CD8-positive, alpha-beta memory T cell (primary cell): ENCODE measurements at regions not wholly inside any gene's neighbourhood (a gene's known extent, or its start where the extent isn't known, plus 50 kb on each side); places are given as distances from the start of the nearest gene placed in this dataset.

Experiments used
- CTCF ChIA-PET: fragments of 350-600 bp; sonication (Branson Sonifier 250); formaldehyde crosslinking; loops from one replicate; lab custom pipeline; 2021; ENCODE audit warnings: antibody characterized with exemption; lab: Charles Lee
- POLR2A ChIA-PET: fragments of 350-600 bp; sonication (Branson Sonifier 250); formaldehyde crosslinking; loops from one replicate; lab custom pipeline; 2021; ENCODE audit warnings: antibody characterized with exemption; lab: Charles Lee
- DNase-seq, 5 donors: peaks; one replicate each; pipeline versions ENCODE4 v3.0.0 to v3.0.0-alpha.2; 2020 to 2022; ENCODE audit warnings: mixed read lengths in 1 of 5
- H3K27ac ChIP-seq: one replicate; pipeline ENCODE4 v1.7.0; 2013; ENCODE audit warnings: low read depth, mild to moderate bottlenecking, low read length, moderate library complexity
- H3K27me3 ChIP-seq: 2 replicates; pipeline ENCODE4 v1.7.0; 2013; ENCODE audit warnings: low read length, mild to moderate bottlenecking; ENCODE audit not compliant: insufficient read depth, poor library complexity, severe bottlenecking
- H3K36me3 ChIP-seq: 2 replicates; pipeline ENCODE4 v1.7.0; 2013; ENCODE audit warnings: mild to moderate bottlenecking, low read length, moderate library complexity; ENCODE audit not compliant: insufficient read depth
- H3K4me1 ChIP-seq: 2 replicates; pipeline ENCODE4 v1.7.0; 2013; ENCODE audit warnings: mild to moderate bottlenecking, low read length, moderate library complexity; ENCODE audit not compliant: insufficient read depth
- H3K4me3 ChIP-seq: 2 replicates; pipeline ENCODE4 v1.7.0; 2013; ENCODE audit warnings: mild to moderate bottlenecking, low read length
- H3K9me3 ChIP-seq: 2 replicates; pipeline ENCODE4 v1.7.0; 2013; ENCODE audit warnings: mild to moderate bottlenecking, low read length
- H3K27ac Mint-ChIP-seq, 8 donors: one replicate each; pipeline ENCODE4 v1.8.0; 2020 to 2021; ENCODE audit warnings: mixed read lengths in 8 of 8, mild to moderate bottlenecking in 6 of 8, inconsistent platforms in 3 of 8, moderate library complexity in 3 of 8
- H3K27me3 Mint-ChIP-seq, 2 donors: one replicate each; pipeline ENCODE4 v1.8.0; 2020 to 2021; ENCODE audit warnings: mixed read lengths in 2 of 2, mild to moderate bottlenecking in 1 of 2, moderate library complexity in 1 of 2
- H3K36me3 Mint-ChIP-seq, 3 donors: one replicate each; pipeline ENCODE4 v1.8.0; 2020 to 2021; ENCODE audit warnings: mixed read lengths in 3 of 3, inconsistent platforms in 1 of 3, mild to moderate bottlenecking in 1 of 3
- H3K4me1 Mint-ChIP-seq, 3 donors: one replicate each; pipeline ENCODE4 v1.8.0; 2020 to 2021; ENCODE audit warnings: mixed read lengths in 3 of 3, inconsistent platforms in 1 of 3, mild to moderate bottlenecking in 1 of 3
- H3K4me3 Mint-ChIP-seq, 7 donors: one replicate each; pipeline ENCODE4 v1.8.0; 2020 to 2021; ENCODE audit warnings: mixed read lengths in 7 of 7, mild to moderate bottlenecking in 6 of 7, moderate library complexity in 4 of 7, inconsistent platforms in 2 of 7
- H3K9me3 Mint-ChIP-seq, 5 donors: one replicate each; pipeline ENCODE4 v1.8.0; 2020 to 2022; ENCODE audit warnings: mixed read lengths in 5 of 5, mild to moderate bottlenecking in 3 of 5, moderate library complexity in 2 of 5, inconsistent platforms in 1 of 5

DNA sequence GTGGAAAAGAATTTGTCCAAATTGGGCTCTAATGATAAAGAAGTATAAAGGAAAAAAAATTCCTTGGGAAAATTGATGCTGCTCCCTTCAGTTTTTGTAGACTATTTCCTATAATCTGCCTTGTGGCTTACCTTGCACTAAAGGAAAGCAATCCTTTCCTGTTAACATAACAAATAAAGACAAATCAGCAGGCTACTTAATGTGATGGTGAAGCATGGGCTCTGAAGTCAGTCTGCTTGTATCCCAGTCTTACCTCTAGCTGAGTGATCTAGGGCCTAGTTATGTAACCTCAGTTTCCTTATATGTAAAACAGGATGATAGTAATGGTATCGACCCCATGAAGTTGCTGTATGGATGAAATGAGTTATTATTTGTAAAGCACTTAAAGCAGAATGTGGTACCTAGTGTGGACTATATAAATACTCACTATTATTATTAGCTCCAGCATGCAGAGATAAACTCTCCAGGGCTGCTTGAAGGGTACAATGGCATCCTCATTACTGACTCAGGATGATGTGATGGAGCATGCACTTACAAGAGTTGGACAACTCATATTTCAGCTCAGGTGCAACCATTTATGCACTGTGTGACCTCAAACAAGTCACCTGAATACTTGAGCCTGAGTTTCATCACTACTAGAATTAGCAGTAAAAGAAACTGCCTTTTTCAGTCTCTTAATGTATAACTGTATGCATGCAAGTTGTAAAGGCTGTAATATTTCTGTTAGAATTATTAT is 156.1 kb downstream of the DKK1 start:
- H3K4me3 Mint-ChIP-seq: no peak overlapping the region
- Histone ChIP-seq H3K36me3 (no peaks in the 10 kb centered on the region), H3K27me3 (no peaks in the 10 kb centered on the region), H3K9me3 (no peaks in the 10 kb centered on the region), H3K4me3 (no peak overlapping the region), H3K4me1 (no peaks in the 10 kb centered on the region), H3K27ac (no peak overlapping the region)
- no peaks in the 10 kb centered on the region for H3K36me3 Mint-ChIP-seq
- peaks cover 4 to 13% (median 7%) of the 10 kb centered on the region in 5 donors for H3K9me3 Mint-ChIP-seq
- H3K4me1 Mint-ChIP-seq: no peaks in the 10 kb centered on the region
- CTCF ChIA-PET: no interaction called here
- no peak for DNase-seq
- H3K27me3 Mint-ChIP-seq: peaks cover 0 to 2% of the 10 kb centered on the region in 2 donors
- H3K27ac Mint-ChIP-seq: no peak overlapping the region
- POLR2A ChIA-PET: no interaction called here

DNA sequence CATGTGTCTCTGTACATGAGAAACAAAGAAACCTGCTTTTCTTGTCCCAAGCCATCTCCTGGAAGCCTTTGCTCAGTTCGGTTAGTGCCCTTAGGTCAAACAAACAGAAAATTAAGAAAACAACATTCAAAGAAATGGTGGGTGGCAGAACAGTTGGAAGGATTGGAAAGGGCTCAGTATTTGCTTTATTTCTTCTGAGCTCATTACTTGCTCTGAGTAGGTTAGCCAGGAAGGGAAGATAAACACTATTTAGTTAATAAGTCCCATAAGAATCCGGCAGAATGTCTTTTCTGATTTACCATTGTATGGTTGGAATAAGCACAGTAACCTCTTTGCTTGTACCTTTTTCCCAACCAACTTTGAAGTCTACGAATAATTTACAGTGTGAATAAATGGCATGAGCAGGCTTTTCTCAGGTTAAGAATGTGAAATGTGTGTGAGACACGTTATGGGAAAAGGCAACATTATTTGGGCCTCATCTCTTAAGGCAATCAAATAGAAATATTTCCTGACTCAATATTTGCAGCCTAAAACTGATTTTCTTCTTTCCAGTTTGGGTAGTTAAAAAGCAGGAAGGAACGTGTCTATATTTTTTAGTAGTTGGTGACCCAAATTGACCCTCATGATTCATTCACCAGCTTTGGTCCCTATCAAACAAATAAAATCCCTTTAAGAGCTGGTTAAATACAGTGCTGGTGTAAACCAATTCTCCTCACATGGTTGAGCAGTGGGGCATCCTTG is 158.5 kb downstream of the DKK1 start:
- DNase-seq: no peak
- POLR2A ChIA-PET: no interaction called here
- CTCF ChIA-PET: no interaction called here
- Histone ChIP-seq H3K27me3 (no peaks in the 10 kb centered on the region), H3K4me1 (no peaks in the 10 kb centered on the region), H3K4me3 (no peak overlapping the region), H3K27ac (no peak overlapping the region), H3K9me3 (no peaks in the 10 kb centered on the region), H3K36me3 (no peaks in the 10 kb centered on the region)
- Mint-ChIP-seq H3K27ac (no peak overlapping the region), H3K4me1 (no peaks in the 10 kb centered on the region), H3K27me3 (peaks cover 0 to 2% of the 10 kb centered on the region in 2 donors), H3K4me3 (no peak overlapping the region), H3K36me3 (no peaks in the 10 kb centered on the region), H3K9me3 (peaks cover 4 to 13% (median 10%) of the 10 kb centered on the region in 5 donors)

DNA sequence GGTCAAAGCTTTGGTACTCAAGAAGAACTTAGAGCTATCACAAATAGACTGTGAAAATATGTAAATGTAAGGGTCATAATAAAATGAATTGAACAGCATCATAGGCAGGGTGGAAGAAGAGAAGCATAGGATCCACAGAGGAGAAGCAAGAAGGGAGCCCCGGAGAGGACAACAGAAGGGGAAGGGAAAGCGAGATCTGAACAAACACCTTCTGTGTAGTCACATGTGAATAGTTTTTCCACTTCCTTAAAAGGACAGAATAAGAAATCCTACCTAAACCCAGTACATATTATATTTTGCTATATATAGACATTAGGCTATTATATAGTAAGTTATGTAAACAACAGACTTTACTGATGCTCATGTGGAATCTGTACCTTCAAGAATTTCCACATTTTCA is 160.2 kb downstream of the DKK1 start:
- no peaks in the 10 kb centered on the region for H3K4me1 ChIP-seq
- H3K9me3 ChIP-seq: no peaks in the 10 kb centered on the region
- Mint-ChIP-seq H3K9me3 (peaks cover 4 to 10% (median 8%) of the 10 kb centered on the region in 5 donors), H3K27me3 (peaks cover 0 to 2% of the 10 kb centered on the region in 2 donors), H3K4me1 (no peaks in the 10 kb centered on the region), H3K36me3 (no peaks in the 10 kb centered on the region), H3K27ac (no peak overlapping the region), H3K4me3 (no peak overlapping the region)
- no peak overlapping the region for H3K4me3 ChIP-seq
- no peaks in the 10 kb centered on the region for H3K36me3 ChIP-seq
- H3K27ac ChIP-seq: no peak overlapping the region
- no peak for DNase-seq
- ChIA-PET CTCF (no interaction called here), POLR2A (no interaction called here)
- H3K27me3 ChIP-seq: no peaks in the 10 kb centered on the region

DNA sequence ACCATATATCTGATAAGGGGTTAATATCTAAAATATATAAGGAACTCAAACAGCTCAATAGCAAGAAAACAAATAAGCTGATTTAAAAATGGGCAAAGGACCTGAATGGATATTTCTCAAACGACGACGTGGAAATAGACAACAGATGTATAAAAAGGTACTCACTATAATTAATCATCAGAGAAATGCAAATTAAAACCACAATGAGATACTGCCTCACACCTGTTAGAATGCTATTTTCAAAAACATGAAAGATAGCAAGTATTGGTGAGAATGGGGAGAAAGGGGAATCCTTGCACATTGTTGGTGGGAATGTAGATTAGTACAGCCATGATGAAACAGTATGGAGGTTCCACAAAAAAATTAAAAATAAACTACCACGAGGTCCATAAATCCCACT is 163.2 kb downstream of the DKK1 start:
- no peak overlapping the region for H3K4me3 ChIP-seq
- H3K4me1 Mint-ChIP-seq: no peaks in the 10 kb centered on the region
- no peaks in the 10 kb centered on the region for H3K27me3 ChIP-seq
- POLR2A ChIA-PET: no interaction called here
- no peak overlapping the region for H3K4me3 Mint-ChIP-seq
- H3K36me3 Mint-ChIP-seq: no peaks in the 10 kb centered on the region
- peaks cover 2 to 14% (median 7%) of the 10 kb centered on the region in 5 donors for H3K9me3 Mint-ChIP-seq
- no peak overlapping the region for H3K27ac ChIP-seq
- H3K27me3 Mint-ChIP-seq: peaks cover 0 to 2% of the 10 kb centered on the region in 2 donors
- CTCF ChIA-PET: no interaction called here
- no peaks in the 10 kb centered on the region for H3K4me1 ChIP-seq
- no peak overlapping the region for H3K27ac Mint-ChIP-seq
- no peaks in the 10 kb centered on the region for H3K9me3 ChIP-seq
- H3K36me3 ChIP-seq: no peaks in the 10 kb centered on the region
- no peak for DNase-seq

DNA sequence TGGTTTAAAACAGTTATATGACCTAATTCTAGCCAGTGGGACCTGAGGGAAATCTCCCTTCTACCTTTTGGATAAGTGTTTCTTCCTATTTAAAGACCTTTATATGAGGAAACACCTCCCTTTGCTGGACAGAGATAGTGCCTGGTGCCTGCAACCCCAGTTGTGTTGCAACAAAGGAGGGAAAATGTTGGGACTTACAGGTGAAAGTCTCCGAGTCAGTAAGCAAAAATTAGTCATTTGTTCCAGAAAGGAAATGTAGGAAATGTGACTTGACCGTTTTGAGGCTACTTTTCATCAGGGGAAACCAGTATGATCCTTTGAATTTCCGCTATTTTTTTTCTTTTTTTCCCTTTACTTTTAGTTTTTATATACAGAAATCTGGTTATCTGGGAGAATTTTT is 165.5 kb downstream of the DKK1 start:
- H3K9me3 ChIP-seq: no peaks in the 10 kb centered on the region
- H3K36me3 ChIP-seq: no peaks in the 10 kb centered on the region
- H3K4me3 ChIP-seq: no peak overlapping the region
- no peaks in the 10 kb centered on the region for H3K4me1 ChIP-seq
- no peaks in the 10 kb centered on the region for H3K27me3 Mint-ChIP-seq
- DNase-seq: no peak
- no peaks in the 10 kb centered on the region for H3K4me1 Mint-ChIP-seq
- peaks cover 2 to 26% (median 10%) of the 10 kb centered on the region in 5 donors for H3K9me3 Mint-ChIP-seq
- no peak overlapping the region for H3K27ac Mint-ChIP-seq
- POLR2A ChIA-PET: no interaction called here
- H3K4me3 Mint-ChIP-seq: no peak overlapping the region
- H3K27me3 ChIP-seq: no peaks in the 10 kb centered on the region
- CTCF ChIA-PET: no interaction called here
- no peaks in the 10 kb centered on the region for H3K36me3 Mint-ChIP-seq
- no peak overlapping the region for H3K27ac ChIP-seq

DNA sequence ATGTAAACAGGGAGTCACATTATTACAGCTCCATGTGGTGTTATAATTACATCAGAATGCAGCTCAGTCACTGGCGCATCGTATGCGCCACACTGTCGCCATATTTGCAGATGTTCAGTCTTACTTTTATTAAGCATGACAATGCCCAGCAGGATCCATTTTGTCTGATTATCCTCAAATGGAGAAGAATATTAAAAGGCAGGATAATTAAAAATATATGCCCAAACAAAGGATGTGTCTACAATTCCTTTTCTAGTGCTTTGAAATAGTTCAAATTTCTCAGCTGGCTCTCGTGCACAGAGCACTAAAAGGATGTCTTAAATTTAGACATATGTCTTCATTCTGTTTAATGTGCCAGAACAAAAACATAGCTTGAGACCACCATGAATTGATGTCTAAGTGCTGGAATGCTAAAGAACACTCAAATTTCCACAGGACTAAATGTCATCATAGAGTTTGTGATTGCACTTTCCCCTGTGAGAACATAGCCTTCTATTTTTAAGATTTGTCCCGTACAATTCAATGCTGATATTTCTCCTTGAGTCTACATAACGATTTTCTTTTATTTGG is 168.0 kb downstream of the DKK1 start:
- no peaks in the 10 kb centered on the region for H3K9me3 ChIP-seq
- ChIA-PET CTCF (no interaction called here), POLR2A (no interaction called here)
- no peaks in the 10 kb centered on the region for H3K36me3 ChIP-seq
- Mint-ChIP-seq H3K4me1 (no peaks in the 10 kb centered on the region), H3K27ac (no peak overlapping the region), H3K9me3 (peaks cover 4 to 19% (median 6%) of the 10 kb centered on the region in 5 donors), H3K36me3 (no peaks in the 10 kb centered on the region), H3K27me3 (no peaks in the 10 kb centered on the region), H3K4me3 (no peak overlapping the region)
- no peak overlapping the region for H3K4me3 ChIP-seq
- DNase-seq: no peak
- no peaks in the 10 kb centered on the region for H3K4me1 ChIP-seq
- H3K27ac ChIP-seq: no peak overlapping the region
- H3K27me3 ChIP-seq: no peaks in the 10 kb centered on the region

DNA sequence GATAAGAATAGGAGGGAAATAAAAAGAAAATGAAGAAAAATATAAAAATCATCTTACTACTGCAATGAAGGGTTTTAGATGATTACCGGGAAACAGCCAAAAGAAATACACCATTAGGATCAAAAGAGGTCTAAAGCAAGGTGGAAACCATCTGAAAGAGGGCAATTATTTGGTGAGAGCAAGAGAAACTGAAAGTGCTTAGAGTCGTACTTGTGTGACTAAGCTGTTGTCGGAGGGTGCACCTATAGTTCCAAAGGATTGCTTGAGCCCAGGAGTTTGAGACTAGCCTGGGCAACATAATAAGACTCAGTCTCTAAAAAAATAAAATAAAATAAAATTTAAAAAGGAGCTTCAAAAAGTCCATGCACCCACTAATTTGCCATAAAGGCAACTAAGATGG is 169.5 kb downstream of the DKK1 start:
- H3K4me1 Mint-ChIP-seq: no peaks in the 10 kb centered on the region
- CTCF ChIA-PET: no interaction called here
- POLR2A ChIA-PET: no interaction called here
- no peaks in the 10 kb centered on the region for H3K27me3 ChIP-seq
- DNase-seq: no peak
- no peaks in the 10 kb centered on the region for H3K4me1 ChIP-seq
- H3K27ac ChIP-seq: no peak overlapping the region
- no peak overlapping the region for H3K4me3 Mint-ChIP-seq
- H3K36me3 Mint-ChIP-seq: no peaks in the 10 kb centered on the region
- H3K36me3 ChIP-seq: no peaks in the 10 kb centered on the region
- H3K27me3 Mint-ChIP-seq: no peaks in the 10 kb centered on the region
- H3K27ac Mint-ChIP-seq: no peak overlapping the region
- H3K9me3 ChIP-seq: no peaks in the 10 kb centered on the region
- peaks cover 4 to 20% (median 6%) of the 10 kb centered on the region in 5 donors for H3K9me3 Mint-ChIP-seq
- no peak overlapping the region for H3K4me3 ChIP-seq
